ENCODE measurements at regions not wholly inside any gene's neighbourhood (a gene's known extent, or its start where the extent isn't known, plus 50 kb on each side); places are given as distances from the start of the nearest gene placed in this dataset.
A peak's percentile ranks its signal among the peaks of the same experiment; 100 is the strongest.

- H3K36me3 ChIP-seq (ENCODE audit: insufficient read depth, low read length): no peaks in the 10 kb centered on the region
- no peak overlapping the region for H3K4me3 ChIP-seq
- no peaks in the 10 kb centered on the region for H3K9me3 ChIP-seq (ENCODE audit: low read depth, low read length)
- no peak overlapping the region for H3K9ac ChIP-seq (ENCODE audit: insufficient read length)
- no peak overlapping the region for H3K27ac ChIP-seq
- DNase-seq (ENCODE audit: low read depth, low spot score): no peak
- TF ChIP-seq FOXP2 (optimal IDR thresholded peaks at IDR 0.05; ENCODE audit: control extremely low read depth, extremely low read length, insufficient read depth): no peak
- TF ChIP-seq EZH2 (IDR thresholded peaks at IDR 0.05): no peak
- no peak for TF ChIP-seq POLR2AphosphoS5 (IDR thresholded peaks at IDR 0.05; ENCODE audit: borderline replicate concordance, low read depth, low read length)
These were observed 80.0 kb upstream of the ERBB4 start for GRCh38 chr2:212618636-212619035.

DNA sequence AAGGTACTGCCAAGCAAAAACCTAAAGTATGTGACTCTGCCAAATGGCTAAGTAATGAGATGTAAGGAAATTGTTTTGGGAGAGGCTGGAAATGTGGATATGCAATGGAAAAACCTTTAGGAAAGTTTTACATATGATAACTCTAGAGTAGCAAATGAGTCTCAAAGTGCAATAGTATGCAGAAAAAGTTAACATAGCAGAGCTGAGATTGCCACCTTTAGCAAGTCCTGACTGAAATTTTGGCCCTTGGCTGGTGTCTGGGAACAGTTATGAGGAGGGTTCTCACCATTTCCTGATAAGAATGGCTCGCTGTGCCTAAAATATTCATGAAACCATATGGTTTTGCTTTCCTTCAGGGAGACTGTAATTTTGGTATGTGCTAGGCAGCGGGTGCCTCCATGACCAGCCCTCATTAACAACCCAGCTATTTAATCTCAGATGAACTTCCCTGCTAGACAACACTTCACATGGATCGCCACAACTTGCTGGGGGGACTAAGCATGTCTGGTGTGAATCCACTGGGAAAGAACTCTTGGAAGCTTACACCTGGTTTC is 72.3 kb upstream of the ERBB4 start:
- DNase-seq (ENCODE audit: low read depth, low spot score): no peak
- TF ChIP-seq EZH2 (IDR thresholded peaks at IDR 0.05): no peak
- TF ChIP-seq FOXP2 (optimal IDR thresholded peaks at IDR 0.05; ENCODE audit: control extremely low read depth, extremely low read length, insufficient read depth): no peak
- TF ChIP-seq POLR2AphosphoS5 (IDR thresholded peaks at IDR 0.05; ENCODE audit: borderline replicate concordance, low read depth, low read length): no peak
- Histone ChIP-seq H3K36me3 (ENCODE audit: insufficient read depth, low read length) (no peaks in the 10 kb centered on the region), H3K27ac (no peak overlapping the region), H3K9me3 (ENCODE audit: low read depth, low read length) (no peaks in the 10 kb centered on the region), H3K9ac (ENCODE audit: insufficient read length) (no peak overlapping the region), H3K4me3 (no peak overlapping the region)

- no peak overlapping the region for H3K27ac ChIP-seq
- no peak for DNase-seq (ENCODE audit: low read depth, low spot score)
- no peak for TF ChIP-seq EZH2 (IDR thresholded peaks at IDR 0.05)
- no peak for TF ChIP-seq FOXP2 (optimal IDR thresholded peaks at IDR 0.05; ENCODE audit: control extremely low read depth, extremely low read length, insufficient read depth)
- TF ChIP-seq POLR2AphosphoS5 (IDR thresholded peaks at IDR 0.05; ENCODE audit: borderline replicate concordance, low read depth, low read length): no peak
- H3K4me3 ChIP-seq: no peak overlapping the region
- no peaks in the 10 kb centered on the region for H3K36me3 ChIP-seq (ENCODE audit: insufficient read depth, low read length)
- no peak overlapping the region for H3K9ac ChIP-seq (ENCODE audit: insufficient read length)
- no peaks in the 10 kb centered on the region for H3K9me3 ChIP-seq (ENCODE audit: low read depth, low read length)
These were observed 70.9 kb upstream of the ERBB4 start for GRCh38 chr2:212609479-212609878.

DNA sequence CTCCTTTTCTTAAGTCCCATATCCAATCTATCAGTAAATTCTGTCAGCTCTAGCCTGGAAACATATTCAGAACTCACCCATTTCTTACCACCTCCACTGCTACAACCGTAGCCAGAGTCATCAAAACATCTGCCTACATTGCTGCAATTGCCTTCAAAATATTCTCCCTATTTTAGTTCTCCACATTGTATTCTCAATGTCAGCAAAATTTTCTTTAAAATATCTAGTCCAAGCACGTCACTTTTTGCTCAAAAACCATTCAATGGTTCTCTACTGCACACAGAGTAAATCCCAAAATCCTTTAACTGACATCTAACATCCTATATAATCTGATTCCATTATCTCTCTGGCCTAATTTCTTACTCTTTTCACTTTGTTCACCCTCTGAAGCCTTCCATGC is 68.5 kb upstream of the ERBB4 start:
- DNase-seq (ENCODE audit: low read depth, low spot score): no peak
- TF ChIP-seq POLR2AphosphoS5 (IDR thresholded peaks at IDR 0.05; ENCODE audit: borderline replicate concordance, low read depth, low read length) (no peak), FOXP2 (optimal IDR thresholded peaks at IDR 0.05; ENCODE audit: control extremely low read depth, extremely low read length, insufficient read depth) (no peak), EZH2 (IDR thresholded peaks at IDR 0.05) (no peak)
- Histone ChIP-seq H3K27ac (no peak overlapping the region), H3K9me3 (ENCODE audit: low read depth, low read length) (no peaks in the 10 kb centered on the region), H3K9ac (ENCODE audit: insufficient read length) (no peak overlapping the region), H3K36me3 (ENCODE audit: insufficient read depth, low read length) (no peaks in the 10 kb centered on the region), H3K4me3 (no peak overlapping the region)

DNA sequence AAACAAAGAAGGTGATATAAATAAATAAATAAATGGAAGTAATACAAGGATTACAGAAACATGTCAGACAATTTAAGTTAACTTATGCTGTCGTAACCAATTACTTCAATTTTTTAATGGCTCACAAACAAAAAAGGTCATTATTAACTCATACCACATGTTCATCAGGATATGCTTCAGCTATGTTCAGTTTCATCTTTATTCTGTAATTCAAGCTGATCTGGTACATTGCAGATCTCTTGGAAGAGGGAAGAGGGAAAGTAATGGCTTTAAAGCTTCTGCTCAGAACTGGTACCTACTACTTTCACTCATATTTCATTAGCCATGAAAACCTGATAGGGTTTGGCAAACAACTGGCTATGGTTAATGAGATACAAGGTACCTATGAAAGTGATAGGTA is 67.6 kb upstream of the ERBB4 start:
- Histone ChIP-seq H3K4me3 (no peak overlapping the region), H3K9me3 (ENCODE audit: low read depth, low read length) (no peaks in the 10 kb centered on the region), H3K36me3 (ENCODE audit: insufficient read depth, low read length) (no peaks in the 10 kb centered on the region), H3K9ac (ENCODE audit: insufficient read length) (no peak overlapping the region), H3K27ac (no peak overlapping the region)
- no peak for DNase-seq (ENCODE audit: low read depth, low spot score)
- TF ChIP-seq FOXP2 (optimal IDR thresholded peaks at IDR 0.05; ENCODE audit: control extremely low read depth, extremely low read length, insufficient read depth) (no peak), POLR2AphosphoS5 (IDR thresholded peaks at IDR 0.05; ENCODE audit: borderline replicate concordance, low read depth, low read length) (no peak), EZH2 (IDR thresholded peaks at IDR 0.05) (no peak)

- no peaks in the 10 kb centered on the region for H3K9me3 ChIP-seq (ENCODE audit: low read depth, low read length)
- H3K4me3 ChIP-seq: no peak overlapping the region
- peak overlapping the region; percentile 39; the same call in 1 of the 2 replicates for H3K27ac ChIP-seq
- H3K36me3 ChIP-seq (ENCODE audit: insufficient read depth, low read length): no peaks in the 10 kb centered on the region
- DNase-seq (ENCODE audit: low read depth, low spot score): no peak
- TF ChIP-seq POLR2AphosphoS5 (IDR thresholded peaks at IDR 0.05; ENCODE audit: borderline replicate concordance, low read depth, low read length): no peak
- no peak for TF ChIP-seq EZH2 (IDR thresholded peaks at IDR 0.05)
- TF ChIP-seq FOXP2 (optimal IDR thresholded peaks at IDR 0.05; ENCODE audit: control extremely low read depth, extremely low read length, insufficient read depth): no peak
- peak overlapping the region; percentile 49 for H3K9ac ChIP-seq (ENCODE audit: insufficient read length)
These were observed 58.1 kb upstream of the ERBB4 start for GRCh38 chr2:212596688-212597087.

- no peak for DNase-seq (ENCODE audit: low read depth, low spot score)
- peak overlapping the region; percentile 49 for H3K9ac ChIP-seq (ENCODE audit: insufficient read length)
- H3K4me3 ChIP-seq: no peak overlapping the region
- peak overlapping the region; percentile 39; the same call in 1 of the 2 replicates for H3K27ac ChIP-seq
- no peaks in the 10 kb centered on the region for H3K36me3 ChIP-seq (ENCODE audit: insufficient read depth, low read length)
- H3K9me3 ChIP-seq (ENCODE audit: low read depth, low read length): no peaks in the 10 kb centered on the region
- TF ChIP-seq FOXP2 (optimal IDR thresholded peaks at IDR 0.05; ENCODE audit: control extremely low read depth, extremely low read length, insufficient read depth) (no peak), EZH2 (IDR thresholded peaks at IDR 0.05) (no peak), POLR2AphosphoS5 (IDR thresholded peaks at IDR 0.05; ENCODE audit: borderline replicate concordance, low read depth, low read length) (no peak)
These were observed 57.7 kb upstream of the ERBB4 start for GRCh38 chr2:212596276-212596675.

GRCh38 chr2:212595036-212595654 is 56.5 kb upstream of the ERBB4 start:
- Histone ChIP-seq H3K27ac (peak overlapping the region; percentile 51; the same call in 1 of the 2 replicates), H3K9me3 (ENCODE audit: low read depth, low read length) (no peaks in the 10 kb centered on the region), H3K4me3 (peak overlapping the region; percentile 28; the same call in 1 of the 2 replicates), H3K36me3 (ENCODE audit: insufficient read depth, low read length) (no peaks in the 10 kb centered on the region), H3K9ac (ENCODE audit: insufficient read length) (no peak overlapping the region)
- peak; percentile 35 for DNase-seq (ENCODE audit: low read depth, low spot score)
- TF ChIP-seq EZH2 (IDR thresholded peaks at IDR 0.05): no peak
- no peak for TF ChIP-seq FOXP2 (optimal IDR thresholded peaks at IDR 0.05; ENCODE audit: control extremely low read depth, extremely low read length, insufficient read depth)
- TF ChIP-seq POLR2AphosphoS5 (IDR thresholded peaks at IDR 0.05; ENCODE audit: borderline replicate concordance, low read depth, low read length): no peak

Measured in SK-N-MC (cell line).